B cell (primary cell): ENCODE measurements at regions not wholly inside any gene's neighbourhood (a gene's known extent, or its start where the extent isn't known, plus 50 kb on each side); places are given as distances from the start of the nearest gene placed in this dataset.

Experiments
- EZH2 ChIP-seq: IDR thresholded peaks from 2 replicates; pipeline ENCODE4 v1.6.1; 2012; ENCODE audit warnings: borderline replicate concordance, low read depth, mild to moderate bottlenecking, moderate library complexity, low read length; ENCODE audit not compliant: insufficient read depth, poor library complexity, severe bottlenecking
- TF ChIP-seq, protein P1 (sequence below): fragments of 200-600 bp; IDR thresholded peaks from one replicate; pipeline ENCODE4 v1.8.0; 2022; ENCODE audit warnings: antibody characterized with exemption, mild to moderate bottlenecking

DNA sequence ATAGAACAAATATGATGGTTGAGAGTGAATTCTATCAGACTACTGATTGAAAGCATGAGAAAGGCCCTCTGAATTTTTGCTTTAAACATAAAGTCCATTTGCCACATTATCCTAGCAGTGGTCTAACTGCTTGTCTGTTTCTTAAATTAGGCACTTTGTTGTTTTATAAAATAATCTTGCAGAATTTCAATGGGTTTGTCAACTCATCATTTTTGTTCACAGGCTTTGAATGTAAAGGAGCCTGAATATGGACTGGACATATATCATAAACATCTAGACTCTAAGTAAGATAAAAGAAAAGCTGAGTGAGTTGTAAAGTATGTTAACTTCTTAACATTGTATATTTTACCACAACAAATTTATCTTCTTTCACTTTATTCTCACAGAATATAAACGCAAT, 845.9 kb downstream of the SUCLG1 start:
- TF ChIP-seq, protein P1, sequence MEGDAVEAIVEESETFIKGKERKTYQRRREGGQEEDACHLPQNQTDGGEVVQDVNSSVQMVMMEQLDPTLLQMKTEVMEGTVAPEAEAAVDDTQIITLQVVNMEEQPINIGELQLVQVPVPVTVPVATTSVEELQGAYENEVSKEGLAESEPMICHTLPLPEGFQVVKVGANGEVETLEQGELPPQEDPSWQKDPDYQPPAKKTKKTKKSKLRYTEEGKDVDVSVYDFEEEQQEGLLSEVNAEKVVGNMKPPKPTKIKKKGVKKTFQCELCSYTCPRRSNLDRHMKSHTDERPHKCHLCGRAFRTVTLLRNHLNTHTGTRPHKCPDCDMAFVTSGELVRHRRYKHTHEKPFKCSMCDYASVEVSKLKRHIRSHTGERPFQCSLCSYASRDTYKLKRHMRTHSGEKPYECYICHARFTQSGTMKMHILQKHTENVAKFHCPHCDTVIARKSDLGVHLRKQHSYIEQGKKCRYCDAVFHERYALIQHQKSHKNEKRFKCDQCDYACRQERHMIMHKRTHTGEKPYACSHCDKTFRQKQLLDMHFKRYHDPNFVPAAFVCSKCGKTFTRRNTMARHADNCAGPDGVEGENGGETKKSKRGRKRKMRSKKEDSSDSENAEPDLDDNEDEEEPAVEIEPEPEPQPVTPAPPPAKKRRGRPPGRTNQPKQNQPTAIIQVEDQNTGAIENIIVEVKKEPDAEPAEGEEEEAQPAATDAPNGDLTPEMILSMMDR, result no peak
- no peak for TF ChIP-seq EZH2
